ENCODE measurements at regions not wholly inside any gene's neighbourhood (a gene's known extent, or its start where the extent isn't known, plus 50 kb on each side); places are given as distances from the start of the nearest gene placed in this dataset.
A peak's percentile ranks its signal among the peaks of the same experiment; 100 is the strongest.
"Not testable (repeated sequence)": the region's sequence is repeated elsewhere in the genome, so short reads cannot be mapped to it uniquely, and the experiment has no call there.

DNA sequence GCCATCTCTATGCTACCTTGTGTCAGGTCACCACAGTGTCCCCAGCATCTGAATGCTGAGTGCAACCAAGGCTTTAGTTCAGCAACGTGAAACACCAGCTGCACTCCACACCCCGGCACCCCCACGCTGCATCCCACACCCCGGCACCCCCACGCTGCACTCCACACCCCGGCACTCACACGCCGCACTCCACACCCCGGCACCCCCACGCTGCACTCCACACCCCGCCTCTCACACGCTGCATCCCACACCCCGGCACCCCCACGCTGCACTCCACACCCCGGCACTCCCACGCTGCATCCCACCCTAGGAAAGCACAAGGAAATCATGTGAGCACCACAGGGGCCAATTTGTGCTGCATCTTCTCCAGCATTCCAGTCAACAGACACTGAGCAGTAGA lies 199.8 kb upstream of the FRG1 start:
- no peaks in the 10 kb centered on the region for H3K36me3 ChIP-seq
- no peak overlapping the region for H3K27ac ChIP-seq
- 5 to 15% (median 14%) methylated on average over 11 to 16 of the region's 16 CpGs for WGBS, 3 donors
- DNase-seq, result peak in 4 of 5 donors; percentile 42 to 67 (median 46)
- H3K27me3 ChIP-seq, result no peaks in the 10 kb centered on the region
- TF ChIP-seq EP300 (IDR thresholded peaks at IDR 0.05) (no peak), POLR2A (IDR thresholded peaks at IDR 0.05) (no peak)
- TF ChIP-seq, protein P1, sequence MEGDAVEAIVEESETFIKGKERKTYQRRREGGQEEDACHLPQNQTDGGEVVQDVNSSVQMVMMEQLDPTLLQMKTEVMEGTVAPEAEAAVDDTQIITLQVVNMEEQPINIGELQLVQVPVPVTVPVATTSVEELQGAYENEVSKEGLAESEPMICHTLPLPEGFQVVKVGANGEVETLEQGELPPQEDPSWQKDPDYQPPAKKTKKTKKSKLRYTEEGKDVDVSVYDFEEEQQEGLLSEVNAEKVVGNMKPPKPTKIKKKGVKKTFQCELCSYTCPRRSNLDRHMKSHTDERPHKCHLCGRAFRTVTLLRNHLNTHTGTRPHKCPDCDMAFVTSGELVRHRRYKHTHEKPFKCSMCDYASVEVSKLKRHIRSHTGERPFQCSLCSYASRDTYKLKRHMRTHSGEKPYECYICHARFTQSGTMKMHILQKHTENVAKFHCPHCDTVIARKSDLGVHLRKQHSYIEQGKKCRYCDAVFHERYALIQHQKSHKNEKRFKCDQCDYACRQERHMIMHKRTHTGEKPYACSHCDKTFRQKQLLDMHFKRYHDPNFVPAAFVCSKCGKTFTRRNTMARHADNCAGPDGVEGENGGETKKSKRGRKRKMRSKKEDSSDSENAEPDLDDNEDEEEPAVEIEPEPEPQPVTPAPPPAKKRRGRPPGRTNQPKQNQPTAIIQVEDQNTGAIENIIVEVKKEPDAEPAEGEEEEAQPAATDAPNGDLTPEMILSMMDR (IDR thresholded peaks at IDR 0.05), result no peak
- peaks cover 0 to 8% of the 10 kb centered on the region in 2 donors for H3K9me3 ChIP-seq
- H3K4me3 ChIP-seq, result no peak overlapping the region
- H3K4me1 ChIP-seq (ENCODE audit: insufficient read depth), result no peaks in the 10 kb centered on the region
- intact Hi-C loops (cut with DNase I), result no loop called here

DNA sequence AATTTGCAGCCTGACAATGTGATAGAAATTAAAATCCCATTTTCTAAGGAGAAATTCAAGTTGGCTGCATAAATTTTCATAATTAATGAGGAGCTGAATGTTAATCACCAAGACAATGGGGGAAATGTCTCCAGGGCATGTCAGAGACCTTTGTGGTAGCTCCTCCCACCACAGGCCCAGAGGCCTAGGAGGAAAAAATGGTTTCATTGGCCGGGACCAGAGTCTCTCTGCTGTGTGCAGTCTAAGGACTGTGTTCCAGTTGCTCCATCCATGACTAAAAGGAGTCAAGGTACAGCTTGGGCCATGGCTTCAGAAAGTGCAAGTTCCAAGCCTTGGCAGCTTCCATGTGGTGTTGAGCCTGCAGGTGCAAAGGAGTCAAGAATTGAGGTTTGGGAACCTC lies 187.6 kb upstream of the FRG1 start:
- H3K4me3 ChIP-seq; DNase-seq; intact Hi-C loops (cut with DNase I); H3K27ac ChIP-seq; H3K9me3 ChIP-seq; H3K4me1 ChIP-seq (ENCODE audit: insufficient read depth); H3K27me3 ChIP-seq; H3K36me3 ChIP-seq: not testable (repeated sequence)
- WGBS, 3 donors, result 73 to 84% (median 80%) methylated on average over 1 of the region's 1 CpG

DNA sequence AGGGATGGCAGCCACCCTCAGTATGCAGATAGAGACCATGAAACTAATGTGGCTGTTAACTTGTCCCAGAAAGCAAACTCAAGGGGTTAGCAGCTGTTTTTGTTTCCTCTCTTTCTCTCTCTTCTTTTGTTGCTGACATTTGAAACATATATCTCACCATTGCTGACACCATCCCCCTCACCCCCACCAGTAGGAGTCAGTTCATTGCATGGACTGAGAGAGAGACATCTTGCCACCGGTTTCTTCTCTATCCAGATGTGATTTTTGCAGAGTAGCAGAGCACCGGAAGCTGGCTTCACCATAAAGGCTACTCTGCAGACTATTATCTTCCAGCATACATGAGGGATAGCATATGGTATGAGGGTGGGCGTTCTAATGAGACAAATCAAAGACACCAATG lies 177.1 kb upstream of the FRG1 start:
- no peak for TF ChIP-seq EP300 (IDR thresholded peaks at IDR 0.05)
- TF ChIP-seq, protein P1 (IDR thresholded peaks at IDR 0.05), result no peak
- TF ChIP-seq POLR2A (IDR thresholded peaks at IDR 0.05), result no peak
- 39 to 54% (median 42%) methylated on average over 3 of the region's 3 CpGs for WGBS, 3 donors
- H3K4me3 ChIP-seq, result no peak overlapping the region
- peaks cover 5% of the 10 kb centered on the region for H3K4me1 ChIP-seq (ENCODE audit: insufficient read depth)
- intact Hi-C loops (cut with DNase I), result no loop called here
- no peaks in the 10 kb centered on the region for H3K9me3 ChIP-seq
- no peaks in the 10 kb centered on the region for H3K36me3 ChIP-seq
- no peak for DNase-seq
- H3K27me3 ChIP-seq, result no peaks in the 10 kb centered on the region
- H3K27ac ChIP-seq, result no peak overlapping the region

DNA sequence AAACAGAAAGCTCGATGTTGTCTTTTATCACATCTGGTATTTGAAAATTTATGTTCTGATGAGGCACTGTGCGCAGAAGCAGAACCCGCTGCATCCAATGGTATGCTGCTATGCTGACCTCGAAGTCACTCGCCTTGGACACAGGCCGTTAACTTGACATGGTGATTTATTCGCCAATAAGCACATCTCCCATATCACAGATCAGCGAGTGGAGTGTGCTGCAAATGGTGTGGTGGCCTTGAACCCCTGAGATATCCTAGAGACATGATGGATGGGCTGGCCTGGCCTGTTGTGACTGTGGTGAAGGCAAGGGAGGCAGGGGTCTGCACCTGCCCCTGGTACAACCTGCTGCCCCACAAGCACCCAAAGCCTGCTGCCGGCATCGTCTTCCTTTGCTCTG lies 175.4 kb upstream of the FRG1 start:
- Histone ChIP-seq H3K4me1 (ENCODE audit: insufficient read depth) (peaks cover 5% of the 10 kb centered on the region), H3K4me3 (no peak overlapping the region), H3K27ac (no peak overlapping the region), H3K9me3 (no peaks in the 10 kb centered on the region), H3K36me3 (no peaks in the 10 kb centered on the region), H3K27me3 (no peaks in the 10 kb centered on the region)
- intact Hi-C loops (cut with DNase I), result no loop called here
- TF ChIP-seq POLR2A (IDR thresholded peaks at IDR 0.05) (no peak), EP300 (IDR thresholded peaks at IDR 0.05) (no peak)
- TF ChIP-seq, protein P1 (IDR thresholded peaks at IDR 0.05), result no peak
- WGBS, 3 donors, result 45 to 65% (median 64%) methylated on average over 10 of the region's 10 CpGs
- DNase-seq, result no peak

DNA sequence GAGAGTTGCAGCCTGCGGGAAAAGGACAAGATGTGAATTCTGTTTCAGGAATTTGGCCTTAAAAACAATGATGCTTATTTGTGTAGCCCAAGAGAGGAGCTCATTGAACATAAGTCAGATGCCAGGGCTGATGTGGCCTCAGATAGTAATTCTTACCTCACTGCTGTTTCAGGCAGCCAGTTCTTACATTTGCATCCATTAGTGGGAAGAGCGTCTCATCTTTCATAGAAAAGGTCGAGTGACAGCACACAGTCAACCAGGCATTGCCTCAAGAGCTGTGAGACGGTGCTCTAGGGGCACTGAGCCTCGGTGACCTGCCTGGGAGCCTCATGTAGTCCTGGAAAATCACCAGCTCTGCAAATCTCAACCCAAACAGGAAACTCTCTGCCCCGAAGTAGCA lies 174.9 kb upstream of the FRG1 start:
- Histone ChIP-seq H3K4me3 (no peak overlapping the region), H3K27me3 (no peaks in the 10 kb centered on the region), H3K9me3 (no peaks in the 10 kb centered on the region), H3K4me1 (ENCODE audit: insufficient read depth) (peaks cover 5% of the 10 kb centered on the region), H3K36me3 (no peaks in the 10 kb centered on the region), H3K27ac (no peak overlapping the region)
- intact Hi-C loops (cut with DNase I), result no loop called here
- 28 to 49% (median 35%) methylated on average over 6 of the region's 6 CpGs for WGBS, 3 donors
- TF ChIP-seq, protein P1 (IDR thresholded peaks at IDR 0.05), result no peak
- TF ChIP-seq EP300 (IDR thresholded peaks at IDR 0.05) (no peak), POLR2A (IDR thresholded peaks at IDR 0.05) (no peak)
- no peak for DNase-seq
